Esophagus muscularis mucosa (tissue), 4 donors: ENCODE measurements at regions not wholly inside any gene's neighbourhood (a gene's known extent, or its start where the extent isn't known, plus 50 kb on each side); places are given as distances from the start of the nearest gene placed in this dataset.

Experiments
- DNase-seq: peaks from one replicate; pipeline ENCODE4 v3.0.0-alpha.2; 2017; ENCODE audit errors: extremely low spot score
- H3K27ac ChIP-seq, 4 donors: fragments of 200-600 bp; sonication (generic); replicated peaks in 1 of 4; 1 replicate in 3 of 4; 2 replicates in 1 of 4; pipeline ENCODE4 v1.5.1; 2016 to 2019; ENCODE audit warnings: mild to moderate bottlenecking in 1 of 4
- H3K27me3 ChIP-seq, 4 donors: fragments of 200-600 bp; sonication (generic); one replicate each; pipeline versions ENCODE4 v1.5.1 to v1.6.0; 2016 to 2019
- H3K36me3 ChIP-seq, 4 donors: fragments of 200-600 bp; sonication (generic); one replicate each; pipeline ENCODE4 v1.5.1; 2016 to 2019
- H3K4me1 ChIP-seq, 4 donors: fragments of 200-600 bp; sonication (generic); one replicate each; pipeline ENCODE4 v1.5.1; 2016 to 2019
- H3K4me3 ChIP-seq, 4 donors: fragments of 200-600 bp; sonication (generic); 1 replicate in 2 of 4; 2 replicates in 2 of 4; pipeline ENCODE4 v1.5.1; 2016 to 2019; ENCODE audit warnings: mild to moderate bottlenecking in 4 of 4, moderate library complexity in 1 of 4
- H3K9me3 ChIP-seq, 4 donors: fragments of 200-600 bp; sonication (generic); 1 replicate in 3 of 4; 2 replicates in 1 of 4; pipeline ENCODE4 v1.5.1; 2016 to 2019
- EP300 ChIP-seq: sonication (generic); formaldehyde crosslinking; IDR thresholded peaks from one replicate; pipeline ENCODE4 v1.6.1; 2017; ENCODE audit warnings: antibody characterized with exemption
- POLR2A ChIP-seq: fragments of 450-650 bp; IDR thresholded peaks from one replicate; pipeline ENCODE4 v1.6.1; 2017; ENCODE audit warnings: antibody characterized with exemption, moderate library complexity, mild to moderate bottlenecking, low read depth
- POLR2AphosphoS5 ChIP-seq, 2 donors: sonication (generic); formaldehyde crosslinking; IDR thresholded peaks; one replicate each; pipeline ENCODE4 v1.6.1; 2017; ENCODE audit warnings: antibody characterized with exemption in 2 of 2
- WGBS: methylation state at CpG from one replicate; pipeline ENCODE4 v1.1.5; 2018; 5-methylcytosine and 5-hydroxymethylcytosine counted together
- intact Hi-C: fragments of 100-400 bp; cut with DNase I; formaldehyde crosslinking; loops from one replicate; pipeline ENCODE4 v1.15.1; 2023
- TF ChIP-seq, protein P1 (sequence below), 3 experiments: fragments of 200-600 bp in 2 of 3; fragments of 450-650 bp in 1 of 3; sonication (generic) in 2 of 3; IDR thresholded peaks; one replicate each; pipeline ENCODE4 v1.5.1; 2017 to 2019; ENCODE audit warnings: antibody characterized with exemption in 3 of 3, mild to moderate bottlenecking in 2 of 3, moderate library complexity in 1 of 3

- intact Hi-C loops: no loop called here
- Histone ChIP-seq H3K9me3 (peaks cover 0 to 3% (median under 1%) of the 10 kb centered on the region in 4 donors), H3K4me3 (no peak overlapping the region), H3K4me1 (no peaks in the 10 kb centered on the region), H3K27me3 (no peaks in the 10 kb centered on the region), H3K27ac (no peak overlapping the region), H3K36me3 (no peaks in the 10 kb centered on the region)
- TF ChIP-seq EP300 (no peak), POLR2A (no peak), POLR2AphosphoS5 (IDR thresholded peaks at IDR 0.05) (no peak)
- TF ChIP-seq, protein P1, sequence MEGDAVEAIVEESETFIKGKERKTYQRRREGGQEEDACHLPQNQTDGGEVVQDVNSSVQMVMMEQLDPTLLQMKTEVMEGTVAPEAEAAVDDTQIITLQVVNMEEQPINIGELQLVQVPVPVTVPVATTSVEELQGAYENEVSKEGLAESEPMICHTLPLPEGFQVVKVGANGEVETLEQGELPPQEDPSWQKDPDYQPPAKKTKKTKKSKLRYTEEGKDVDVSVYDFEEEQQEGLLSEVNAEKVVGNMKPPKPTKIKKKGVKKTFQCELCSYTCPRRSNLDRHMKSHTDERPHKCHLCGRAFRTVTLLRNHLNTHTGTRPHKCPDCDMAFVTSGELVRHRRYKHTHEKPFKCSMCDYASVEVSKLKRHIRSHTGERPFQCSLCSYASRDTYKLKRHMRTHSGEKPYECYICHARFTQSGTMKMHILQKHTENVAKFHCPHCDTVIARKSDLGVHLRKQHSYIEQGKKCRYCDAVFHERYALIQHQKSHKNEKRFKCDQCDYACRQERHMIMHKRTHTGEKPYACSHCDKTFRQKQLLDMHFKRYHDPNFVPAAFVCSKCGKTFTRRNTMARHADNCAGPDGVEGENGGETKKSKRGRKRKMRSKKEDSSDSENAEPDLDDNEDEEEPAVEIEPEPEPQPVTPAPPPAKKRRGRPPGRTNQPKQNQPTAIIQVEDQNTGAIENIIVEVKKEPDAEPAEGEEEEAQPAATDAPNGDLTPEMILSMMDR (IDR thresholded peaks at IDR 0.05): no peak
- no peak for DNase-seq
- 91% methylated on average over 4 of the region's 4 CpGs for WGBS
These were observed 81.5 kb upstream of the SORBS2 start for GRCh38 chr4:185893500-185893899.

DNA sequence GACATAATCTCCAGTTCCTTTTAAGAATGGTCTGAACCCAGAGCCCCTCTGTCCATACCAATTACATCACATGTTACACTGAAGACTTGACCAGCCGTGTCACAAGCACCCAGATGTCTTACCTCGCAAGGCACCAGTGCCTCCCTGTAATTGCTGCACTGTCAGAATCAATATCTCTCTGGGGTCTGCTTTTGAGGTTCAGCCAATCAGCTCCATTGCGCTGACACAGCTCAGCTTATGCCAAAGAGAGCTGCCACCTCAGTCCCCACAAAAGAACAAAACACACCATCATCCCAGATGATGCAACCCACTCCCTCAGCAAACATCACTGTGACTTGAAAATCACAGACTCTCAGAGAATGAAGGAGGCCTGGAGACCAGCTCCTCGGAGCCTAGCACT lies 82.5 kb upstream of the SORBS2 start:
- no peaks in the 10 kb centered on the region for H3K36me3 ChIP-seq
- TF ChIP-seq EP300 (no peak), POLR2AphosphoS5 (IDR thresholded peaks at IDR 0.05) (no peak), POLR2A (no peak)
- TF ChIP-seq, protein P1 (IDR thresholded peaks at IDR 0.05): no peak
- no peaks in the 10 kb centered on the region for H3K9me3 ChIP-seq
- H3K27me3 ChIP-seq: no peaks in the 10 kb centered on the region
- no peak overlapping the region for H3K27ac ChIP-seq
- H3K4me1 ChIP-seq: no peaks in the 10 kb centered on the region
- intact Hi-C loops: no loop called here
- DNase-seq: no peak
- WGBS: 100% methylated on average over 3 of the region's 4 CpGs
- H3K4me3 ChIP-seq: no peak overlapping the region

DNA sequence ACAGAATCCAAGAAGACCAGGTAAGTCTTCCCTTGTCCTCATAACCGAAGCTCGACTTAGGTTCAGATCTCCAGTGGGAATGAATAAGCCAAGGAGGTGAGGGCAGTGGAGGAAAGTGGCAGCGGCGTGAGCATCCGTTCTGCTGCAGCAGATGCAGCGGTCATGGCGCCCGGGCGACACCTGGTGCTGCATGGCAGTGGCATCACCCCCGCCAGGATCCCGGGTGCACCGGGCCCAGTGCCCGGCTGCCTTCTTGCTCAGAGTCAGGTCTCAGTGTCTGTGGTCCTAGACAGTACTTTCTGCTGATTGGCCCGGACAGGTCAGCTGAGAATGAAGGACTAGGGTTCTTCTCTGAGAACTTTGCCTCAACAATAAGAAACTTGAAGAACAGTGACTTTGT lies 83.4 kb upstream of the SORBS2 start:
- WGBS: 100% methylated on average over 14 of the region's 14 CpGs
- intact Hi-C loops: no loop called here
- TF ChIP-seq POLR2AphosphoS5 (IDR thresholded peaks at IDR 0.05) (no peak), POLR2A (no peak), EP300 (no peak)
- TF ChIP-seq, protein P1 (IDR thresholded peaks at IDR 0.05): no peak

DNA sequence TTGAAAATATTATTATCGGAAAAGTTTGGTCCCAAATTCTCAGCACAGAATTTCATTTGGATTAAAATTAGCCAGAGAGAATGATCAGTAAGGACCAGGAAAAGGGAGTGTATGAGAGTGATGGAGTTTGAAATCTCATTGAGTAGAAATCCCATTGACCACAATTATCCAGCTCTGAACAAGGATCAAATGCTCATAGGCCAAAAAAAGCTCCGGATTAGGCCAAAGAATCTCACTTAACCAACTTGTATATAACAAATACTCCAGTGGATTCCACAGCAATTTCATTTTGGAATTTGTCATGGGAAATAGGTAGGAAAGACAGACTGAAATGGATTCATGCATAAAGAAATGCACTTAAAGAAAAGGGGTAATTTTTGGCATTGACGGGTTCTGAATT lies 83.9 kb upstream of the SORBS2 start:
- intact Hi-C loops: no loop called here
- Histone ChIP-seq H3K4me3 (no peak overlapping the region), H3K4me1 (no peaks in the 10 kb centered on the region), H3K36me3 (no peaks in the 10 kb centered on the region), H3K9me3 (no peaks in the 10 kb centered on the region), H3K27ac (no peak overlapping the region), H3K27me3 (no peaks in the 10 kb centered on the region)
- WGBS: 93% methylated on average over 3 of the region's 3 CpGs
- no peak for DNase-seq
- no peak for TF ChIP-seq EP300
- no peak for TF ChIP-seq POLR2AphosphoS5 (IDR thresholded peaks at IDR 0.05)
- no peak for TF ChIP-seq POLR2A
- TF ChIP-seq, protein P1 (IDR thresholded peaks at IDR 0.05): no peak

More for the DNA sequence above, 83.4 kb upstream of the SORBS2 start:
- Histone ChIP-seq H3K36me3 (no peaks in the 10 kb centered on the region), H3K9me3 (no peaks in the 10 kb centered on the region), H3K27ac (no peak overlapping the region), H3K4me1 (no peaks in the 10 kb centered on the region), H3K27me3 (no peaks in the 10 kb centered on the region), H3K4me3 (no peak overlapping the region)
- DNase-seq: no peak

DNA sequence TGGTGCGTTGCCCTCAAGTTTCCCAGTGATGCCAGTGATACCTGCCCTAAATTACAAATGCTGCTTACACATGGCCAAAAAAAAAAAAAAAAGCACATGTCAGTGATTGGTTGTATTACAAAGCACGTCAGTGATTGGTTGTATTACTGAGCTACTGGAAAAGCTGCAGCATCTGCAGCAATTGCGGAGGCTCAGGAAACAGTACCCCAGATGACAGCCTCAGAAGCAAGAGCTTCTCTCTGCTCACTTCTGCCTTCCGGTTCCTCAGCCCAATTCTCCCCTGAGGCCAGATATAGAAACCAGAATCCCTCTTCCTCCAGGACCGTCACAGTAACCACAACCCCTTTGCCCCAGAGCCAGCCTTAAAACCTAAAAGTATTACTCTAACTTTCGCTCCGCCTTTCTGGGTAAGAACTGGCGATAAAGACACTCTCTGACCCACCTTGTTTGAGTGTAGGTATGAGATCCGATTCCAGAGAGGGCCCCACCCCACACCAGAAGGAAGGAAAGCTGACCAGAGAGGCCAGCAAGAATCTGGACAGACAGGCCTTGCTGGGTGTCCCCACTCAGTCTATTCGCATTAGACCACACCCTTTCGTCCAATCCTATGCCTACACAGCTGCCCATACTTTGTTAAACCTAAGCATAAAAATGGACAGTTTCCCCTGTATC lies 85.0 kb upstream of the SORBS2 start:
- Histone ChIP-seq H3K27ac (no peak overlapping the region), H3K27me3 (no peaks in the 10 kb centered on the region), H3K4me3 (no peak overlapping the region), H3K4me1 (no peaks in the 10 kb centered on the region), H3K9me3 (no peaks in the 10 kb centered on the region), H3K36me3 (no peaks in the 10 kb centered on the region)
- DNase-seq: no peak
- TF ChIP-seq, protein P1 (IDR thresholded peaks at IDR 0.05): no peak
- no peak for TF ChIP-seq POLR2AphosphoS5 (IDR thresholded peaks at IDR 0.05)
- no peak for TF ChIP-seq EP300
- TF ChIP-seq POLR2A: no peak
- intact Hi-C loops: no loop called here
- WGBS: 90% methylated on average over 11 of the region's 11 CpGs
